Esophagus squamous epithelium (tissue), 5 donors: ENCODE measurements at regions not wholly inside any gene's neighbourhood (a gene's known extent, or its start where the extent isn't known, plus 50 kb on each side); places are given as distances from the start of the nearest gene placed in this dataset.

Source experiments
- DNase-seq: peaks from one replicate; lab custom pipeline; 2025; lab: John Stamatoyannopoulos, UW
- H3K27ac ChIP-seq, 4 donors: fragments of 200-600 bp; sonication (generic); one replicate each; pipeline ENCODE4 v1.5.1; 2016 to 2019; ENCODE audit warnings: mild to moderate bottlenecking in 1 of 4
- H3K27me3 ChIP-seq, 4 donors: fragments of 200-600 bp; sonication (generic); 1 replicate in 3 of 4; 2 replicates in 1 of 4; pipeline versions ENCODE4 v1.5.1 to v1.6.0; 2017 to 2021; ENCODE audit warnings: antibody characterized with exemption in 1 of 4
- H3K36me3 ChIP-seq, 3 donors: fragments of 200-600 bp; sonication (generic); one replicate each; pipeline ENCODE4 v1.5.1; 2016 to 2019
- H3K4me1 ChIP-seq, 3 donors: fragments of 200-600 bp; sonication (generic); one replicate each; pipeline ENCODE4 v1.5.1; 2017 to 2019
- H3K4me3 ChIP-seq, 4 donors: fragments of 200-600 bp; sonication (generic); 1 replicate in 3 of 4; 2 replicates in 1 of 4; pipeline ENCODE4 v1.5.1; 2016 to 2019; ENCODE audit warnings: mild to moderate bottlenecking in 2 of 4, moderate library complexity in 1 of 4
- H3K9me3 ChIP-seq, 3 donors: fragments of 200-600 bp; sonication (generic); one replicate each; pipeline ENCODE4 v1.5.1; 2016 to 2019
- CTCF ChIP-seq, 6 experiments: fragments of 450-650 bp in 4 of 6; fragments of 200-600 bp in 2 of 6; sonication (generic) in 2 of 6; IDR thresholded peaks; one replicate each; pipeline ENCODE4 v1.5.1; 2016 to 2019; ENCODE audit warnings: antibody characterized with exemption in 6 of 6, mild to moderate bottlenecking in 4 of 6, moderate library complexity in 4 of 6
- POLR2A ChIP-seq, 4 donors: fragments of 450-650 bp; IDR thresholded peaks; one replicate each; pipeline ENCODE4 v1.6.1; 2017; ENCODE audit warnings: antibody characterized with exemption in 4 of 4, mild to moderate bottlenecking in 4 of 4, moderate library complexity in 3 of 4
- WGBS, 2 donors: methylation state at CpG; one replicate each; pipeline ENCODE4 v1.1.5; 2018; 5-methylcytosine and 5-hydroxymethylcytosine counted together
- intact Hi-C: fragments of 100-400 bp; cut with DNase I; formaldehyde crosslinking; loops from one replicate; pipeline ENCODE4 v1.15.0; 2022
- donor health status: DM: yes; HTN: yes; CAD: no.

- Histone ChIP-seq H3K4me1 (no peaks in the 10 kb centered on the region), H3K4me3 (no peak overlapping the region), H3K27me3 (no peaks in the 10 kb centered on the region), H3K36me3 (no peaks in the 10 kb centered on the region), H3K27ac (no peak overlapping the region), H3K9me3 (no peaks in the 10 kb centered on the region)
- WGBS, 2 donors, result 89 to 91% methylated on average over 4 to 6 of the region's 7 CpGs
- no peak for DNase-seq
- intact Hi-C loops, result no loop called here
- TF ChIP-seq CTCF (IDR thresholded peaks at IDR 0.05), result no peak
- TF ChIP-seq POLR2A (IDR thresholded peaks at IDR 0.05), result no peak
These were observed 1237.4 kb upstream of the TMPRSS15 start for GRCh38 chr21:19640964-19641363.

- intact Hi-C loops, result no loop called here
- Histone ChIP-seq H3K4me3 (no peak overlapping the region), H3K27ac (no peak overlapping the region), H3K4me1 (no peaks in the 10 kb centered on the region), H3K9me3 (no peaks in the 10 kb centered on the region), H3K36me3 (no peaks in the 10 kb centered on the region), H3K27me3 (no peaks in the 10 kb centered on the region)
- DNase-seq, result no peak
- TF ChIP-seq CTCF (IDR thresholded peaks at IDR 0.05), result no peak
- TF ChIP-seq POLR2A (IDR thresholded peaks at IDR 0.05), result no peak
- WGBS, 2 donors, result 50 to 53% methylated on average over 2 of the region's 2 CpGs
These were observed 1244.8 kb upstream of the TMPRSS15 start for GRCh38 chr21:19648391-19648790.

GRCh38 chr21:19683492-19683891, 1279.9 kb upstream of the TMPRSS15 start:
- Histone ChIP-seq H3K9me3 (peaks cover 0 to 15% (median 0%) of the 10 kb centered on the region in 3 donors), H3K4me1 (no peaks in the 10 kb centered on the region), H3K27ac (no peak overlapping the region), H3K4me3 (no peak overlapping the region), H3K27me3 (no peaks in the 10 kb centered on the region), H3K36me3 (no peaks in the 10 kb centered on the region)
- DNase-seq, result no peak
- WGBS, 2 donors, result 57 to 62% methylated on average over 1 of the region's 2 CpGs
- TF ChIP-seq POLR2A (IDR thresholded peaks at IDR 0.05), result no peak
- no peak for TF ChIP-seq CTCF (IDR thresholded peaks at IDR 0.05)
- intact Hi-C loops, result no loop called here

- H3K9me3 ChIP-seq, result peaks cover 0 to 13% (median 0%) of the 10 kb centered on the region in 3 donors
- no peak for DNase-seq
- H3K27ac ChIP-seq, result no peak overlapping the region
- no peaks in the 10 kb centered on the region for H3K36me3 ChIP-seq
- TF ChIP-seq CTCF (IDR thresholded peaks at IDR 0.05) (no peak), POLR2A (IDR thresholded peaks at IDR 0.05) (no peak)
- no peak overlapping the region for H3K4me3 ChIP-seq
- intact Hi-C loops, result no loop called here
- no peaks in the 10 kb centered on the region for H3K27me3 ChIP-seq
- H3K4me1 ChIP-seq, result no peaks in the 10 kb centered on the region
- WGBS, 2 donors, result 67% methylated on average over 3 of the region's 4 CpGs; no CpG with 5 or more reads in 1 of the 2 donors
These were observed 1280.7 kb upstream of the TMPRSS15 start for GRCh38 chr21:19684328-19684727.

- no peaks in the 10 kb centered on the region for H3K27me3 ChIP-seq
- H3K4me3 ChIP-seq, result no peak overlapping the region
- TF ChIP-seq CTCF (IDR thresholded peaks at IDR 0.05) (no peak), POLR2A (IDR thresholded peaks at IDR 0.05) (no peak)
- no peak overlapping the region for H3K27ac ChIP-seq
- H3K4me1 ChIP-seq, result no peaks in the 10 kb centered on the region
- DNase-seq, result no peak
- no peaks in the 10 kb centered on the region for H3K9me3 ChIP-seq
- intact Hi-C loops, result no loop called here
- H3K36me3 ChIP-seq, result no peaks in the 10 kb centered on the region
These were observed 1288.6 kb upstream of the TMPRSS15 start for GRCh38 chr21:19692231-19692630.
